ENCODE measurements at regions not wholly inside any gene's neighbourhood (a gene's known extent, or its start where the extent isn't known, plus 50 kb on each side); places are given as distances from the start of the nearest gene placed in this dataset.

- DNase-seq: no peak
Observed at GRCh38 chr18:78583739-78584458, 395.7 kb upstream of the SALL3 start.

DNA sequence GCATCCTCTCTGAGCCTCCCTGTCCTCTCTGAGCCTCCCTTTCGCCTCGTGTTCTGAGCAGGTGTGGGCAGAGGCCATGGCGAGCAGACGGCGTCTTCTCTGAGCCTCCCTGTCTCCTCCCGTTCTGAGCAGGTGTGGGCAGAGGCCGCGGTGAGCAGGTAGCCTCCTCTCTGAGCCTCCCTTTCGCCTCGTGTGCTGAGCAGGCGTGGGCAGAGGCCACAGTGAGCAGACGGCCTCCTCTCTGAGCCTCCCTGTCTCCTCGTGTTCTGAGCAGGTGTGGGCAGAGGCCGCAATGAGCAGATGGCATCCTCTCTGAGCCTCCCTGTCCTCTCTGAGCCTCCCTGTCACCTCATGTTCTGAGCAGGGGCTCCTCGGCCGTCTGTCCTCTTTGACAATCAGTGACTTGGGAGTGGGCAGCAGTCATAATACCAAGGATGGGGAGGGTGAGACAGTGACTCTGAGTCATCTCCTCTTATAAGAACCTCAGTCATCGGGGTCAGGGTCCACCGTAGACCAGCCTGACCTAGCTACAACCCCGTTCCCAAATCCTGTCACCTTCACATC is 395.1 kb upstream of the SALL3 start:
- DNase-seq: no peak

GRCh38 chr18:78586586-78586985 is 393.0 kb upstream of the SALL3 start:
- peak in 3 of 56 donors; percentile 11 to 51 (median 23) for DNase-seq

DNA sequence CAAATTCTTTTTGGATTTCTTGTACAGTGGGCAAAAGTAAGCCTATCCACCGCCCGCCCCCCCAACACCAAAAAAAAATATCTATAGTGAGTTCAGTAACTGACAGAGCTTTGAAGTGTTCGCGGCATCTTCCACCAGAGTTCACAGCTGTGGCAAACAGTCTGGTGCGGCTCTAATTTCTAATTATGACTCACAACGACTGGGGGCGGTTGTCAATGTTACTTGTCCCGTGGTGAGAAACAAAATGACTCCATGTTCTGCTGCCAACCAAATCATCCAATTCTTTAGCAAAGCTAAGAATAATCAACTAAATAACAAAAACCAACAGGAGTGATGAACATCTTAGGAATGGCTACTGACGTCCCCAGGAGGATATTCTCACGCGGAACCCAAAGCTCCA is 392.5 kb upstream of the SALL3 start:
- peak in 6 of 56 donors; percentile 14 to 25 (median 20) for DNase-seq

- no peak for DNase-seq
Observed at GRCh38 chr18:78587626-78588600, 391.7 kb upstream of the SALL3 start.

DNA sequence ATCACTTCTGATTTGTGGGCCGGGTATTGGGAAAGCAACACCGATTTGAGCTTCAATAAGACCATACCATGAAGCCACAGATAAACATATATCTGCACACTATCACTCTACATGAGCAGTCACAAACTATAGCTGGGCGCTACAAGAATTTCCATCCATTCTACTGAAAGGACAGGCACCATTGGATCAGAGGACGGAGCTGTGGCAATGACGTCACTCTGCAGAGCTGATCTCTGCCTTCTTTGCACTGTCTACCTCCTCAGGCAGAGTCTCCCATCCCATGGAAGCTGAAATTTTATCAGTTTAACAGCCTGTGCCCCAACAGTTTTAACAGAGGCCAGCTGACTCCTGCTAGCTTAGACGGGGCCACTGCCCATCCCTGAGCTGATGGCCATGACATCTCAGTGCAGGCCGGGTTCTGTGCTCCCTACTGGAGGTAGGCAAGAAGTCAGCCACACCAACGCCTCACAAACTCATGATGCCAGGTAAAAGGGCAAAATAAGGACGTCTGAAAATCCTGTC is 389.6 kb upstream of the SALL3 start:
- DNase-seq: no peak

DNA sequence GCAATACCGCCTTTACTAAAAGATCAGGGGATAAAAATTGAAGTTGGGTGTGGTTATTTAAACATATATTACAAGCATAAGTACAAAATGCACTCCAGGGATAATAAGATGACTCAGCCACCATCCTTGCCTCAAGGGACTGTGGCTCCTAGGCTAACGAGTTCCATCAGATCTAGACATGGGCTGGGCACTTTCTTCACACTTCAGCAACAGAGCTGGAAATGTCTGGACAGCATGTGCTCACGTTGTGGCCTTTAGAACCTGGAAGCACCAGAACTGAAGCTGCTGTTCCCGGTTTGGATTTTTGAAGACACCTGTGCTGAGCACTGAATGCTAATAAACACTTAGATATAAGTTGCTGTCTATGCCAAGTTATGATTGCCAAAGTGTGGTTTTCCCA is 384.2 kb upstream of the SALL3 start:
- DNase-seq: no peak

DNA sequence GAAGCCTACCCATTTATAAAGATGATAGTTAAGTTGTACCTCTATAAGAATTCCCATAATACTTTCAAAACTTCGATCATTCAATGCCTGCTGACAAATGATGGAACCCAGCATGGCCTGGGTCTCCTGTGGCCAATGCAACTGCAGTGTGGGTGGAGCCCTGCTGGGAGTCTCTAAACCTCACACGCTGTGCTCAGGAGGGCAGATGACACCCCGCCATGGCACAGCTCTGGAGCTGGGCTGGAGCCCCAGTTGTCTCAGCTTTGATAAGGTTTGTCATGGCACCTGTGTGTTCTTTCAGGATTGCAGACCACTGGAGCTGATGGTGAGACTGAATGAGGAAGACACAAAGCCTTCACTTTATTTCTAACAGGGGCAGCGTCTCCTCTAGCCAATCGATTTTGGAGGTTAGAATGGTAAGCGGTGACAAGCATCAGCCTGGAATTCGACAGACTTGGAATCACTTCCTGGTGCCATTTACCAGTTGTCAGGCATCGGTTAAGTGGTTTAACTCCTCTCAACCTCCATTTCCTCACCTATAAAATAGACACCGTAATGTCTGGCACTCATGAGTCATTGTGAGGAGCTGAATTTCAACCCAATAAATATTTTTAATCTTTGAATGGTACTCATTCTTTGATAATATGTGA is 383.6 kb upstream of the SALL3 start:
- DNase-seq: no peak

DNA sequence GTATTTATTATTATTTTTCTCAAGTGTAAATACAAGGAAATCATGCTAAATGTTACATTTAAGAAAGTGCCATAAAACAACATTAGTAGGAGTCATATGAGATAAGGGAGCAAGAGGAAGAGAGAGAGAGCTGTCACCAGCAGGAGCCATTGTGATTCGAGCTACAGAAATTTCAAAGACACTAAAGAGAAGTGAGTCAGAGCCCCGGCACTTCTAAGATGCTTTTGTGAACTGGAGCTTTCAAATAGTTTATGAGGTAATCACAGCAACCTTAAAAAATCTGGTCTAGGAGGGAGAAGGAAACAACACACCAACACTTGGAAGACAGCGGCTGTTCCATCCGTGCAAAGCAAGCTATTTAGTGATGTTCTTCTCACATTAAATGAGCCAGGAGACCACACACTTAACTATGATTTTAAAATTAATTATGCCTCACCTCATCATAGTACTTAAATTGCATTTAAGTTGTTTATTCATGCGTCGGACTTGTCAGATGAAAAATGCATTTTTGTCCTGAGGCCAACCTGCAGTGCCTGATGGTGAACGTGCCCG is 382.7 kb upstream of the SALL3 start:
- no peak for DNase-seq

DNA sequence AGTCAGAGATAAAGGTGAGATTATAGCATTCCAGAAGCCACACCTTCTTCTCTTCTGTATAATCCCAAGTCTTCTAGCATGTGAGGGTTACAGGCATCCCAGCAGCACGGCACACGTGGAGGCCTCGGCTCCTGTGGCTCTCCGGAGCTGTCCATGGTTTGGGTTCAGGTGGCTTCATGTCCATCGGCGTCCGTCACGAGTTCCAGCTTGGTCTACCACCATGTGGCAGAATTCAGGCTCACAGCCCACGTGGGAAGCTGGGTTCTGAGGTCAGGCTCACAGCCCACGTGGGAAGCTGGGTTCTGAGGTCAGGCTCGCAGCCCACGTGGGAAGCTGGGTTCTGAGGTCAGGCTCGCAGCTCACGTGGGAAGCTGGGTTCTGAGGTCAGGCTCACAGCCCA is 378.3 kb upstream of the SALL3 start:
- no peak for DNase-seq

GRCh38 chr18:78601923-78602322 is 377.7 kb upstream of the SALL3 start:
- no peak for DNase-seq

- DNase-seq: no peak
Observed at GRCh38 chr18:78602430-78602829, 377.2 kb upstream of the SALL3 start.

DNA sequence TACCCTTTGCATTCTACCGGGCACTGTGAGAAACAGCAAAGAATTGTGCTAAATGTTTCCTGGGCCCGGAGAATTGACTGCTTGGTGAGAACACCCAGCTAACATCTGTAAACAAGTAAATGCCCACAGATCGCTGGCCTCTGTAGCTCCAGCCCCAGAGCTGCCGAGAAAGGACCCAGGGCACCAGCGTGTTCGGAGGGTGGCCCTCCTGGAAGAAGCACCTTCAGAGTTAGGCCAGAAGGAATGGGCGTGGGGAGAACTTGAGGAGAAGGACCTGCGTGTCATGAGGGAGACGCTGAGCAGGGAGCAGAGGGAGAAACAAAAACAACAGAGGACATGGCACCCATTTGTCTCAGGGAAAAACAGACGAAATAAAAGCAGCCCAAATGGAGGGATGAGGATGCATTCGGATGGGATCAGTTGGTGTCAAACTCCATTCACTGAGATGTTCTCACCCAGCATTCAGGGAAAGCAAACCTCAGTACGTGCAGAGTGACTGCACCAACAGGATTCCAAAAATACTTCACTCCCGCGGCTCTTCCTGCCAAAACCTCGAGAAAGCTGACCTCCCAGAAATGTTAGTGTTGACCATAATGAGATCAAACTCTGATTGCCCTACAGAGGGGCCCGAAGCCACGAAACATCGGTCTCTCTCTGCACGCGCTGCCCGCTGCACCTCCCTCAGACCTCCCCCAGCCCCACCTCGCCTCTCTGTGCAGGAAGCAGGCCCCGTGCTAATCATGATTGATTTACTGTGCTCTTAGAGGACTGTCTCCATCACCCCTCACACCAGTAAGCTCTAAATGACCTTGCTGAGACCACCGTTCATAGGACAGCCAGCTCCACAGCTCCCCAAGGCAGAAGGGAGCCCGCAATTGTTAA is 376.3 kb upstream of the SALL3 start:
- no peak for DNase-seq

- no peak for DNase-seq
Observed at GRCh38 chr18:78605255-78605654, 374.4 kb upstream of the SALL3 start.

GRCh38 chr18:78607221-78607620 is 372.4 kb upstream of the SALL3 start:
- no peak for DNase-seq

- DNase-seq: no peak
Observed at GRCh38 chr18:78607784-78608183, 371.8 kb upstream of the SALL3 start.

- DNase-seq: no peak
Observed at GRCh38 chr18:78610179-78610578, 369.4 kb upstream of the SALL3 start.

DNA sequence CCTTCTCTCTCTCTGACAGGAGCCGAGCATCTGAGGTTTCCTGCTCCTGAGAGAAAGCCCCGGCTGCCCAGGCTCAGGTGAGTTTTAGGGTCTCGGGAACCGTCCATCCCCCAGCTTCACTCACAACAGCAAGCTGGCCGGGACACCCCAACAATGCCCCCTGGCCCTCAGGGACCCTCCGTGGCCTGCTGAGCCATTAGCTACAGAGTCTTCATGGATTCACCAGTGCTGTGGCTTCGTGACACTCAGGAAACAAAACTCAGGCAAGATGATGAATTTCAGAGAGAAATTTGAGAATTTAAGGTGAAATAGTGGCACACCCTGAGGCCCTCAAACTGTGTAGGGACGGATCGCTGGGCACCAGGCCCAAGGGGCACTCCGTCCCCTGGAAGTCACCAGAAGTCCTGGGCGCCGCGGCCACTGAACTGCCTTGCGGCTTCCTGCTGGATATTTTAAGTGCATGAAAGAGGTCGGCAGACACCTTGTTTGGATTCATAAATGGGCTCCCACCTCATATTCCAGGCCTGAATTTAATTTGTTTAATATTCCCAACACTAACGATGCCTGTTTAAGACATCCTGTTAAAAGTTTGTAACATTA is 368.3 kb upstream of the SALL3 start:
- no peak for DNase-seq

GRCh38 chr18:78611869-78612268 is 367.7 kb upstream of the SALL3 start:
- no peak for DNase-seq

GRCh38 chr18:78612318-78612717 is 367.3 kb upstream of the SALL3 start:
- DNase-seq: no peak
